Activated T-helper 1 cell treated with anti-CD3 and anti-CD28 coated beads, Interleukin-12 subunit alpha, Interleukin-12 subunit beta, Interleukin-2, Interleukin-4 antibody, amounts not matched to agents 30 ng/mL and 10 ng/mL and 1 ng/mL, durations not matched to agents 14 hours and 24 hours and 36 hours (primary cell): ENCODE measurements at regions not wholly inside any gene's neighbourhood (a gene's known extent, or its start where the extent isn't known, plus 50 kb on each side); places are given as distances from the start of the nearest gene placed in this dataset.

Source experiments
- DNase-seq: peaks from one replicate; pipeline ENCODE4 v3.0.0; 2021; ENCODE audit warnings: low spot score
- H3K27ac Mint-ChIP-seq: one replicate; pipeline ENCODE4 v1.8.0; 2021; ENCODE audit warnings: mild to moderate bottlenecking, mixed read lengths
- H3K27me3 Mint-ChIP-seq: one replicate; pipeline ENCODE4 v1.8.0; 2022; ENCODE audit warnings: mild to moderate bottlenecking, moderate library complexity, mixed read lengths; ENCODE audit not compliant: insufficient read depth
- H3K36me3 Mint-ChIP-seq: one replicate; pipeline ENCODE4 v1.8.0; 2021; ENCODE audit warnings: low read depth, mixed read lengths
- H3K4me1 Mint-ChIP-seq: one replicate; pipeline ENCODE4 v1.8.0; 2021; ENCODE audit warnings: low read depth, mixed read lengths
- H3K4me3 Mint-ChIP-seq: one replicate; pipeline ENCODE4 v1.8.0; 2021; ENCODE audit warnings: mild to moderate bottlenecking, moderate library complexity, mixed read lengths
- H3K9me3 Mint-ChIP-seq: one replicate; pipeline ENCODE4 v1.8.0; 2021; ENCODE audit warnings: mixed read lengths
- intact Hi-C: fragments of 100-400 bp; cut with micrococcal nuclease; formaldehyde crosslinking; loops from one replicate; pipeline ENCODE4 v1.15.1; 2024

GRCh38 chr17:72271603-72272002 is 150.8 kb downstream of the SOX9 start:
- intact Hi-C loops, result no loop called here
- Mint-ChIP-seq H3K27me3 (no peaks in the 10 kb centered on the region), H3K4me3 (no peak overlapping the region), H3K4me1 (no peaks in the 10 kb centered on the region), H3K9me3 (peaks cover 6% of the 10 kb centered on the region), H3K36me3 (no peaks in the 10 kb centered on the region), H3K27ac (no peak overlapping the region)
- no peak for DNase-seq

- no peaks in the 10 kb centered on the region for H3K36me3 Mint-ChIP-seq
- H3K9me3 Mint-ChIP-seq, result peaks cover 6% of the 10 kb centered on the region
- H3K4me3 Mint-ChIP-seq, result no peak overlapping the region
- no peak overlapping the region for H3K27ac Mint-ChIP-seq
- intact Hi-C loops, result no loop called here
- H3K27me3 Mint-ChIP-seq, result no peaks in the 10 kb centered on the region
- H3K4me1 Mint-ChIP-seq, result no peaks in the 10 kb centered on the region
- no peak for DNase-seq
Measured at GRCh38 chr17:72273289-72274056, 152.7 kb downstream of the SOX9 start.

- Mint-ChIP-seq H3K36me3 (no peaks in the 10 kb centered on the region), H3K4me1 (no peaks in the 10 kb centered on the region), H3K27ac (no peak overlapping the region), H3K27me3 (no peaks in the 10 kb centered on the region), H3K4me3 (no peak overlapping the region), H3K9me3 (peaks cover 6% of the 10 kb centered on the region)
- intact Hi-C loops, result no loop called here
- DNase-seq, result no peak
Measured at GRCh38 chr17:72274614-72275013, 153.8 kb downstream of the SOX9 start.

GRCh38 chr17:72280881-72281280 is 160.1 kb downstream of the SOX9 start:
- Mint-ChIP-seq H3K27me3 (no peaks in the 10 kb centered on the region), H3K9me3 (peaks cover 6% of the 10 kb centered on the region), H3K4me1 (no peaks in the 10 kb centered on the region), H3K36me3 (no peaks in the 10 kb centered on the region), H3K27ac (no peak overlapping the region), H3K4me3 (no peak overlapping the region)
- intact Hi-C loops, result no loop called here
- DNase-seq, result no peak

- H3K9me3 Mint-ChIP-seq, result no peaks in the 10 kb centered on the region
- H3K4me3 Mint-ChIP-seq, result no peak overlapping the region
- H3K36me3 Mint-ChIP-seq, result no peaks in the 10 kb centered on the region
- intact Hi-C loops, result no loop called here
- H3K4me1 Mint-ChIP-seq, result no peaks in the 10 kb centered on the region
- no peak for DNase-seq
- H3K27ac Mint-ChIP-seq, result no peak overlapping the region
- no peaks in the 10 kb centered on the region for H3K27me3 Mint-ChIP-seq
Measured at GRCh38 chr17:72282439-72283029, 161.7 kb downstream of the SOX9 start.

- Mint-ChIP-seq H3K4me3 (no peak overlapping the region), H3K27me3 (no peaks in the 10 kb centered on the region), H3K4me1 (no peaks in the 10 kb centered on the region), H3K27ac (no peak overlapping the region), H3K9me3 (no peaks in the 10 kb centered on the region), H3K36me3 (no peaks in the 10 kb centered on the region)
- intact Hi-C loops, result no loop called here
- DNase-seq, result no peak
Measured at GRCh38 chr17:72284806-72285205, 164.0 kb downstream of the SOX9 start.

- intact Hi-C loops, result no loop called here
- Mint-ChIP-seq H3K4me3 (no peak overlapping the region), H3K4me1 (no peaks in the 10 kb centered on the region), H3K27me3 (no peaks in the 10 kb centered on the region), H3K36me3 (no peaks in the 10 kb centered on the region), H3K27ac (no peak overlapping the region), H3K9me3 (no peaks in the 10 kb centered on the region)
- DNase-seq, result no peak
Measured at GRCh38 chr17:72287586-72287985, 166.8 kb downstream of the SOX9 start.

GRCh38 chr17:72294487-72294893 is 173.7 kb downstream of the SOX9 start:
- no peaks in the 10 kb centered on the region for H3K4me1 Mint-ChIP-seq
- intact Hi-C loops, result no loop called here
- no peaks in the 10 kb centered on the region for H3K27me3 Mint-ChIP-seq
- DNase-seq, result no peak
- no peak overlapping the region for H3K27ac Mint-ChIP-seq
- no peaks in the 10 kb centered on the region for H3K36me3 Mint-ChIP-seq
- no peaks in the 10 kb centered on the region for H3K9me3 Mint-ChIP-seq
- H3K4me3 Mint-ChIP-seq, result no peak overlapping the region

- Mint-ChIP-seq H3K4me1 (no peaks in the 10 kb centered on the region), H3K4me3 (no peak overlapping the region), H3K27me3 (no peaks in the 10 kb centered on the region), H3K36me3 (no peaks in the 10 kb centered on the region), H3K27ac (no peak overlapping the region), H3K9me3 (no peaks in the 10 kb centered on the region)
- intact Hi-C loops, result no loop called here
- no peak for DNase-seq
Measured at GRCh38 chr17:72295916-72296315, 175.1 kb downstream of the SOX9 start.

GRCh38 chr17:72296456-72296855 is 175.6 kb downstream of the SOX9 start:
- Mint-ChIP-seq H3K27me3 (no peaks in the 10 kb centered on the region), H3K9me3 (no peaks in the 10 kb centered on the region), H3K4me3 (no peak overlapping the region), H3K4me1 (no peaks in the 10 kb centered on the region), H3K36me3 (no peaks in the 10 kb centered on the region), H3K27ac (no peak overlapping the region)
- no peak for DNase-seq
- intact Hi-C loops, result no loop called here

- no peaks in the 10 kb centered on the region for H3K36me3 Mint-ChIP-seq
- no peaks in the 10 kb centered on the region for H3K4me1 Mint-ChIP-seq
- DNase-seq, result no peak
- no peak overlapping the region for H3K27ac Mint-ChIP-seq
- H3K4me3 Mint-ChIP-seq, result no peak overlapping the region
- peaks cover 2% of the 10 kb centered on the region for H3K27me3 Mint-ChIP-seq
- H3K9me3 Mint-ChIP-seq, result no peaks in the 10 kb centered on the region
- intact Hi-C loops, result no loop called here
Measured at GRCh38 chr17:72297326-72298115, 176.7 kb downstream of the SOX9 start.

- no peaks in the 10 kb centered on the region for H3K4me1 Mint-ChIP-seq
- no peak overlapping the region for H3K4me3 Mint-ChIP-seq
- no peaks in the 10 kb centered on the region for H3K9me3 Mint-ChIP-seq
- intact Hi-C loops, result no loop called here
- no peaks in the 10 kb centered on the region for H3K36me3 Mint-ChIP-seq
- H3K27me3 Mint-ChIP-seq, result peaks cover 2% of the 10 kb centered on the region
- no peak for DNase-seq
- H3K27ac Mint-ChIP-seq, result no peak overlapping the region
Measured at GRCh38 chr17:72299100-72299499, 178.3 kb downstream of the SOX9 start.

- Mint-ChIP-seq H3K9me3 (no peaks in the 10 kb centered on the region), H3K27ac (no peak overlapping the region), H3K4me3 (no peak overlapping the region), H3K27me3 (peaks cover 2% of the 10 kb centered on the region), H3K4me1 (no peaks in the 10 kb centered on the region), H3K36me3 (no peaks in the 10 kb centered on the region)
- no peak for DNase-seq
- intact Hi-C loops, result no loop called here
Measured at GRCh38 chr17:72299592-72299991, 178.8 kb downstream of the SOX9 start.
